ENCODE measurements at regions not wholly inside any gene's neighbourhood (a gene's known extent, or its start where the extent isn't known, plus 50 kb on each side); places are given as distances from the start of the nearest gene placed in this dataset.
"Not testable (repeated sequence)": the region's sequence is repeated elsewhere in the genome, so short reads cannot be mapped to it uniquely, and the experiment has no call there.

DNA sequence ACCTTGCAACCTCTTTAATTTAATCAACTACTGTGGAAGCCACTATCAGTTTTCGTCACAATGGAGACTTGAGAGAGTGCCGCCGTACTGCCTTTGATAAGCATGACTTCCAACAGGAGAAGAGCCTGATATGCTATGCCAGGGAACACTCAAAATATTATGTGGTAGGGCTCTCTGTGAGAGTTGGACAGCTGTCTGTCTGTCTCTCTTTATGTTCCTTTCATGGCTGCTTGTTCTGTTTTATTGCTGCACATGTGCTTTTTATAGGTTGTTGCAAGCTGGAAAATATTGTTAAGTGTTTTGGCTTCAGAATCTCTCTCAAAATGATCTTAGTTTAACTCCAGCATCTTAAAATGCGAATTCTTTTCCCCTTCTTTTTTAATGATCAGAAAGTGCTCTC is 249.4 kb upstream of the RARB start:
- no peak for DNase-seq
- no peaks in the 10 kb centered on the region for H3K27me3 Mint-ChIP-seq
- no peaks in the 10 kb centered on the region for H3K4me1 Mint-ChIP-seq
- CTCF ChIA-PET, result no interaction called here
- H3K36me3 Mint-ChIP-seq, result no peaks in the 10 kb centered on the region
- peaks cover 6% of the 10 kb centered on the region for H3K9me3 Mint-ChIP-seq
- no peak overlapping the region for H3K27ac Mint-ChIP-seq
- no peak overlapping the region for H3K4me3 Mint-ChIP-seq

DNA sequence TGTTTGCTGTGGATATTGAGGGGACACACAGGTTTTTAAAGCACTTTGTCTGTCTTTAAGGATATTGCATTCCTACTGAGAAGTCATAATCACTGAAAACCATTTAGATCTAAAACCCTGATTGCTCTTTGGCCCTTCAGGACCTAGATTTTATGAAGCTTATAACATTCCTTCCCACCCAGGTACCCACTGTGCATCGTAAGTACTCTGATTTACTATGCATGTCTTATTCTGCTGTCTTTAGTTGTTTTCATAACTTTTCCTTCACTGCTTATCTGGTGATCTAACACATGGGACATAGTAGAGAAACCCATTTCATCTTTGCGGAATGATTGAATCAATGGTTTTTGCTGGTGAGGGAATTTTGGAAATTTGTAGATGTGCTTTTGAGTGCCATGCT is 247.0 kb upstream of the RARB start:
- peaks cover 6% of the 10 kb centered on the region for H3K9me3 Mint-ChIP-seq
- H3K27me3 Mint-ChIP-seq, result no peaks in the 10 kb centered on the region

DNA sequence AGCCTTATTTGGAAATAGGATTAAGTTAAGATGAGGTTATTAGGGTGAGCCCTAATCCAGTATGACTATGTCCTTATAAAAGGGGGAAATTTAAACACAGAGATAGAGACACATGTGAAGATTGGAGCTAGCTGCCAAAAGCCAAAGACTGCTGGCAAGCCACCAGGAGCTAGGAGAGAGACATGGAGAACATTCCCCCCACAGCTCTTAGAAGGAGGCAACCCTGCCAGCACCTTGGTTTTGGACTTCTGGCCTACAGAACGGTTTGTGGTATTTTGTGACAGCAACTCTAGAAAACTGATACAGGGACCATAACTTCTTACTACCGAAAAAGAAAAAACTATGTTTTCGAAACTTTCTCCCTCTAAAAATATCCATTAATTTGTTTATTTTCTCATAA is 245.3 kb upstream of the RARB start:
- Mint-ChIP-seq H3K36me3 (no peaks in the 10 kb centered on the region), H3K4me1 (no peaks in the 10 kb centered on the region), H3K9me3 (peaks cover 6% of the 10 kb centered on the region), H3K4me3 (no peak overlapping the region), H3K27ac (no peak overlapping the region), H3K27me3 (no peaks in the 10 kb centered on the region)
- CTCF ChIA-PET, result no interaction called here
- no peak for DNase-seq

More for the DNA sequence above, 247.0 kb upstream of the RARB start:
- no peak for DNase-seq
- Mint-ChIP-seq H3K4me1 (no peaks in the 10 kb centered on the region), H3K27ac (no peak overlapping the region), H3K36me3 (no peaks in the 10 kb centered on the region), H3K4me3 (no peak overlapping the region)
- CTCF ChIA-PET, result no interaction called here

DNA sequence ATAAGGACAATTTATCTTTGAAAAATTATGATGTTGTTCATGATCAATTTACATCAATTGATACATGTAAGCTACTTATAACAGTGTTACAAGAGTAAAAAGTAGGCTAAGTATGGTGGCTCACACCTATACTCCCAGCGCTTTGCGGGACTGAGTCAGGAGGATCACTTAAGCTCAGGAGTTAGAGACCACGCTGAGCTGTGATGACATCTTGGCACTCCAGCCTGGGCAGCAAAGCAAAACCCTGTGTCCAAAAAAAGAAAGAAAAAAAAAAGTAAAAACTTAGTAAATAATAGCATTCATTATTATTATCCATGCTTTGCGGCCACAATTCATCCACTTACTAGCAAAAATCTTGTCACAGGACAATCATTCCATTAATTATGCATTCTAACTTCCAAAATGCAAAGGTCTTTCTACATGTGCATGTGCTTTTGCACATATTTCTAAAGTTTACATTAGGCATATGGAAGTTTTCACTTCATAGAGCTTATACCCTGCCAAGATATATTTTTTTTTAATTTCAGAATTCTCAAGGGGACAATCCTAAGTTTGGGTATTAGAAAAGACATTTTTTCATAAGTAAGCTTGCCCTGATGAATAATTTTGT is 243.3 kb upstream of the RARB start:
- Mint-ChIP-seq H3K4me1 (no peaks in the 10 kb centered on the region), H3K9me3 (peaks cover 6% of the 10 kb centered on the region), H3K27me3 (no peaks in the 10 kb centered on the region), H3K27ac (no peak overlapping the region), H3K4me3 (no peak overlapping the region), H3K36me3 (no peaks in the 10 kb centered on the region)
- CTCF ChIA-PET, result no interaction called here
- DNase-seq, result no peak

DNA sequence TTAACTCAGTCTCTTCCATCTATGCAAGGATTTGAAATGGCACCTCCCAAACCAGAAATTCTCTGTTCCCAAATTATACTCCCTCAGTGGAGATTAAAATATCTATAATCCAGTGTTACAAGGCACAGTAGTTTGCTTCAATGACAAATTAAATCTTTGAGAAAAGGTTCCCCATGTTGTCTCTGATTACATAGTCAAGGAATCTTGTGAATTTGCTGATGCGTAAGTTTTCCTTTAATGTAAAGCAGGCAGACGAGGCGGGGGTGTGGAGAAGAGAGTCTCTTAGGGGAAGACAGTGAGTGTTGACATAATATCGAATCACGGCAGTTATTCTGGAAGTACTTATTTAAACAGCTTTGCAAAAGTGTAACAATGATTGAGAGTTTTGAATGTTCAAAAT is 236.4 kb upstream of the RARB start:
- Mint-ChIP-seq H3K27ac (no peak overlapping the region), H3K4me1 (no peaks in the 10 kb centered on the region), H3K4me3 (no peak overlapping the region), H3K36me3 (no peaks in the 10 kb centered on the region), H3K9me3 (peaks cover 8% of the 10 kb centered on the region), H3K27me3 (no peaks in the 10 kb centered on the region)
- no peak for DNase-seq
- CTCF ChIA-PET, result no interaction called here

DNA sequence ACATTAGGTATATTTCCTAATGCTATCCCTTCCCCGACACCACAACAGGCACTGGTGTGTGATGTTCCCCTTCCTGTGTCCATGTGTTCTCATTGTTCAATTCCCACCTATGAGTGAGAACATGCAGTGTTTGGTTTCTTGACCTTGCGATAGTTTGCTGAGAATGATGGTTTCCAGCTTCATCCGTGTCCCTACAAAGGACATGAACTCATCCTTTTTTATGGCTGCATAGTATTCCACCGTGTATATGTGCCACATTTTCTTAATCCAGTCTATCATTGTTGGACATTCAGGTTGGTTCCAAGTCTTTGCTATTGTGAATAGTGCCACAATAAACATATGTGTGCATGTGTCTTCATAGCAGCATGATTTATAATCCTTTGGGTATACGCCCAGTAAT is 228.5 kb upstream of the RARB start:
- CTCF ChIA-PET, H3K36me3 Mint-ChIP-seq, H3K27me3 Mint-ChIP-seq, H3K4me3 Mint-ChIP-seq, H3K4me1 Mint-ChIP-seq, H3K27ac Mint-ChIP-seq, DNase-seq: not testable (repeated sequence)
- peaks cover 37% of the 10 kb centered on the region for H3K9me3 Mint-ChIP-seq

DNA sequence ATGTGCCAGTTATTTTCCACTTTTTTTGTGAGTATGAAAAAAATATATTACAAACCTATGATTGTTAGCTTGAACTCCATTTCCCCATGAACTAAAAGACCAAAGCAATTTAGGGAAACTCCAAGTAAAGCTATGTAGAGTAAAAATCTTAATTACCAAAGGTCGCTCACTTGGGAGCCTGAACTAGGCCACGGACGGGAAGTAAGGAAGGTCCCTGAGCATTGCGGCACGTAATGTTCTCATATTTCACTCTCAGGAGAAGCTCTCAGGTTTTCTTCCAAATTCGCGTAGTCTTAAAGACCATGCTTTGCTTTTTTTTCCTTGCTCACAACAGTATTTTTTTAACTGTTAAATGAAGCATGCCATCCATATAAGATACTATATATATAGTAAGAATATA is 215.3 kb upstream of the RARB start:
- Mint-ChIP-seq H3K36me3 (no peaks in the 10 kb centered on the region), H3K27ac (no peak overlapping the region), H3K4me3 (no peak overlapping the region), H3K9me3 (peaks cover 6% of the 10 kb centered on the region), H3K27me3 (no peaks in the 10 kb centered on the region), H3K4me1 (no peaks in the 10 kb centered on the region)
- no peak for DNase-seq
- CTCF ChIA-PET, result interaction anchor here (0.8 kb wide), 1 partner anchor 10 kb away, joined by 3 read pairs; no protein-coding TSS in a partner anchor

DNA sequence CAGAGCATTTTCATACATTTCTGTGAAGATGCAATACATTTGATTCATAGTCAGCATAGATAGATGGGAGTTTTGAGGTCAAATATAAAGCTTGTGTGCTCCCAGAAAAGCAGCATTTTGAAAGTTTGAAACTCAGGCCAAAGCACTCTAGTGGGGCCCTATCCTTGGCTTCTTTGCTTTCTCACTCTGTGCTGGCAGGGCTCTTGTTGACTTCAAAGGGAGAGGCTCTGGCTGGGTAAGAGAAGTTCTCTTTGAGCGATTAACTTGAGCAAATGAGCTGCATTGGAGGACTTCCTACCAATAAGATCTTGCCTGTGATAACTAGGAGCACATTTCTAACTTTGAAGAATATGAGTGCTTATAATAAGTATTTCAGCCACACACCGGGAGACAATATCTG is 214.0 kb upstream of the RARB start:
- CTCF ChIA-PET, result no interaction called here
- no peak overlapping the region for H3K27ac Mint-ChIP-seq
- H3K4me1 Mint-ChIP-seq, result no peaks in the 10 kb centered on the region
- H3K27me3 Mint-ChIP-seq, result no peaks in the 10 kb centered on the region
- H3K9me3 Mint-ChIP-seq, result peaks cover 7% of the 10 kb centered on the region
- no peak for DNase-seq
- no peak overlapping the region for H3K4me3 Mint-ChIP-seq
- H3K36me3 Mint-ChIP-seq, result no peaks in the 10 kb centered on the region

DNA sequence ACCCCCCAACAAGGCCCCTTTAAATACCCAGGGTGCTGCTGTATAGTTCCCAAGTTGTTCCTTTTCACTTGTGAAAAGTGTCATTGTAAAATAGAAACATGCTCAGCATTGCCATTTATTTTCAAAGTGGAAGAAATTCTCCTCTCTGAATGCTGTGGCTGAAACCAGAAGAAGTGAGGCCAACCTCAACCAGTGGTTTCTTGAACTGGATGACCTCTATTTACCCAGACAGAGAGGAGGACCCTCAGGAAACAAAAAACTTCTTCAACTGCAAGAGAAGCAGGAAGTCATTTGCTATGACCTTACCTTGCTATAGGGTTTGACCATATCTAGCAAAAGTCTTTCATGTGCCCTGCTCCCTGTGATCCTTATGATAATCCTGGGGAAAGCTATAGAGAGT is 209.7 kb upstream of the RARB start:
- Mint-ChIP-seq H3K4me1 (no peaks in the 10 kb centered on the region), H3K9me3 (peaks cover 2% of the 10 kb centered on the region), H3K36me3 (no peaks in the 10 kb centered on the region), H3K27me3 (no peaks in the 10 kb centered on the region), H3K27ac (no peak overlapping the region), H3K4me3 (no peak overlapping the region)
- CTCF ChIA-PET, result no interaction called here
- no peak for DNase-seq

DNA sequence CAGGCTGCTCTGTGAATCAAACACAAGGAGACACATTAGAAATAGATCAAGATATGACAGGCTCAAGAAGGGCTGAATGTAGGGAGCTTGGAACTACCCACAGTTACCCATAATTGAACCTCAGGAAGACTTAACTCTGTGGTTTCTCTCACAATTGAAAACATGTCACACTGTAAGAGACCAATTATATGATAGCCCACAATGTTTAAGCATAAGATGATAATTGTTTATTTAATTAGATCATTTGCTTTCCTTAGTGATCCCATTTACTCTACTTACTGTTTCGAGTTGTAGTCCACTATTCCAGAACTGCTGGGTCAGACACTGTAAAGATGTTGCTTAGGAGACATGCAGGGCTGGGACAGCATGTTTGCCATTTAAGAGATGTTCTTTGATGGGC is 201.3 kb upstream of the RARB start:
- no peaks in the 10 kb centered on the region for H3K36me3 Mint-ChIP-seq
- H3K27ac Mint-ChIP-seq, result no peak overlapping the region
- H3K4me3 Mint-ChIP-seq, result no peak overlapping the region
- CTCF ChIA-PET, result interaction anchor here (0.6 kb wide), 1 partner anchor 1920 kb away, joined by 3 read pairs; no protein-coding TSS in a partner anchor
- no peaks in the 10 kb centered on the region for H3K27me3 Mint-ChIP-seq
- no peaks in the 10 kb centered on the region for H3K4me1 Mint-ChIP-seq
- DNase-seq, result no peak
- H3K9me3 Mint-ChIP-seq, result no peaks in the 10 kb centered on the region

DNA sequence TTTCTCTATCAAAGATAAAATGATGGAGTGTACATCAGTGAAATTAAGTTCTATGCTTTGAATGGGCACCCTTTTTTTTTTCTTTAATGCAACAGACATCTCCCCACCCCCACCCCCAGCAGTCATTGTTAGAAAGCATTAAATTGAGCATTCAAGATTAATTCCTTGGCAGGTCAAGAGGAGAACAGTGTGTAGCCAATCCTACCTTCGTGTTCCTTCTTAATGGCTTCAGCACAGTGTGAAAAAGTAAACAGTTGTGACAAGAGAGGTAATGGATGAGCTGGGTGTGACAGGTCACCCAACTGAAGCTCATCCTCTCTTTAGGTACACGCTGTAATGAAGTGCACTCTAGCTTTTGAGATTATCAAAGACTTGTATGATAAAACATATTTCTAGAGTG is 198.5 kb upstream of the RARB start:
- DNase-seq, result no peak
- no peaks in the 10 kb centered on the region for H3K36me3 Mint-ChIP-seq
- H3K27ac Mint-ChIP-seq, result no peak overlapping the region
- no peak overlapping the region for H3K4me3 Mint-ChIP-seq
- no peaks in the 10 kb centered on the region for H3K9me3 Mint-ChIP-seq
- H3K27me3 Mint-ChIP-seq, result no peaks in the 10 kb centered on the region
- CTCF ChIA-PET, result no interaction called here
- H3K4me1 Mint-ChIP-seq, result no peaks in the 10 kb centered on the region

DNA sequence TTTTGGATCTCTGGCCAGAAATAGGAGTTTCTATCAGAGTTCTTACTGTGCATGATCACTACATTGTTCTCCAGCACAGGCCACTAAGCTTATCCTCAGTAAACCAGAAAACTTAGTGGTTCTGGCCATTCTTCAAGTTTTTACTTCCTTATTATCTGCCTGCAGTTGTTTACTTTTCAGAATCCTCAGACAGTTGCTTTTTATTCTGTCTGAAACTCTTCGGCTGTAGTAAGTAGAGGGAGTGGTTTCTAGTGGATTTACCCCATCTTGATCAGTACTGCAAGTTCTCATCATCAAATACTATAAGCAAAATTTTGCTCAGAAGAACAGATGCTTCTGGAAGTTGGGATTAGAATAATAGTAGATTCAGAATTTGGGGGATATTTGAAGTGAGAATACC is 193.0 kb upstream of the RARB start:
- Mint-ChIP-seq H3K27ac (no peak overlapping the region), H3K27me3 (no peaks in the 10 kb centered on the region), H3K4me3 (no peak overlapping the region), H3K9me3 (peaks cover 2% of the 10 kb centered on the region), H3K36me3 (no peaks in the 10 kb centered on the region), H3K4me1 (no peaks in the 10 kb centered on the region)
- no peak for DNase-seq
- CTCF ChIA-PET, result no interaction called here

DNA sequence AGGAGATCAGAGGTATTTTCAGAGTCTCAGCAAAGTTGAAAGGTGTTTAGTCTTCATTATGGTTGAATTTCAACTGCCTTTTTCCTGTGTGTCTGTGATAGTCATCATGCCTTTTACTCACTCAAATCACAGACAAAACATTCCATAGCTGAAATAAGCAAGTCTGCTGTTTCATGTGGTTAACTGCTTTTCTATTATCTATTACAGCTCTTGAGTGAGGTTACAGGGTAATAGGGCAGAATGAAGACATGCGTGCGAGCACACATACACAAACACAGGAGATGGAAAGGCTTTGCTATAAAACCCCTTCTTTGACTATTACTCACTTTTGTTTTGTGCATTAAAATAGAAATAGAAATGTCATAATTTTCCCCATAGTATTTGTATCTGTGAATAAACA is 192.6 kb upstream of the RARB start:
- DNase-seq, result no peak
- H3K4me1 Mint-ChIP-seq, result no peaks in the 10 kb centered on the region
- peaks cover 2% of the 10 kb centered on the region for H3K9me3 Mint-ChIP-seq
- no peak overlapping the region for H3K27ac Mint-ChIP-seq
- CTCF ChIA-PET, result no interaction called here
- no peak overlapping the region for H3K4me3 Mint-ChIP-seq
- H3K27me3 Mint-ChIP-seq, result no peaks in the 10 kb centered on the region
- H3K36me3 Mint-ChIP-seq, result no peaks in the 10 kb centered on the region

DNA sequence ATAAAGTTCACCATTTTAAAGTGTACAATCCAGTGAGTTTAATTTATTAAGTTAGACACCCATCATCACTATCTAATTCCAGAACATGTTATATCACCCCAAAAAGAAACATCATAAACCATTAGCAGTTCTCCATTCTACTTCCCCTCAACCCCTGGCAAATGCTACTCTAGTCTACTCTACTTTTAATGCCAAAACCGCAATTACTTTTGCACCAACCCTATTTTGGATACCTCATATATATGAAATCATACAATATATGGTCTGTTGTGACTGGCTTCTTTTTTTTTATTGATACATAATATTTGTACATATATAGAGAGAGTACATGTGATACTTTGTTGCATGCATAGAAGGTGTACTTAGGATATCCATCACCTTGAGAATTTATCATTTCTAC is 190.5 kb upstream of the RARB start:
- no peak for DNase-seq
- H3K4me1 Mint-ChIP-seq, result no peaks in the 10 kb centered on the region
- no peak overlapping the region for H3K4me3 Mint-ChIP-seq
- peaks cover 6% of the 10 kb centered on the region for H3K9me3 Mint-ChIP-seq
- H3K27me3 Mint-ChIP-seq, result no peaks in the 10 kb centered on the region
- CTCF ChIA-PET, result no interaction called here
- no peaks in the 10 kb centered on the region for H3K36me3 Mint-ChIP-seq
- H3K27ac Mint-ChIP-seq, result no peak overlapping the region

DNA sequence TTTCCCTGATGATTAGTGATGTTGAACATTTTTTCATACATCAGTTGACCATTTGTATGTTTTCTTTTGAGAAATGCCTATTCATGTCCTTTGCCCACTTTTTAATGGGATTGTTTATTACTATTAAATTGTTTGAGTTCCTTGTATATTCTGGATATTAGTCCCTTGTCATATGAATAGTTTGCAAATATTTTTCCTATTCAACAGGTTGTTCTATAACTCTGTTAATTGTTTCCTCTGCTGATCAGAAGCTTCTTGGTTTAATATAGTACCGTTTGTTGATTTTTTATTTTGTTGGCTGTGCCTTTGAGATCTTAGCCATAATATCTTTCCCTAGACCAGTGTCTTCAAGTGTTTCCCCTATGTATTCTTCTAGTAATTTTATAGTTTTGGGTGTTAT is 189.0 kb upstream of the RARB start:
- H3K27ac Mint-ChIP-seq, result no peak overlapping the region
- CTCF ChIA-PET, result no interaction called here
- DNase-seq, result no peak
- H3K27me3 Mint-ChIP-seq, result no peaks in the 10 kb centered on the region
- H3K4me1 Mint-ChIP-seq, result no peaks in the 10 kb centered on the region
- H3K9me3 Mint-ChIP-seq, result peaks cover 13% of the 10 kb centered on the region
- no peak overlapping the region for H3K4me3 Mint-ChIP-seq
- H3K36me3 Mint-ChIP-seq, result no peaks in the 10 kb centered on the region

DNA sequence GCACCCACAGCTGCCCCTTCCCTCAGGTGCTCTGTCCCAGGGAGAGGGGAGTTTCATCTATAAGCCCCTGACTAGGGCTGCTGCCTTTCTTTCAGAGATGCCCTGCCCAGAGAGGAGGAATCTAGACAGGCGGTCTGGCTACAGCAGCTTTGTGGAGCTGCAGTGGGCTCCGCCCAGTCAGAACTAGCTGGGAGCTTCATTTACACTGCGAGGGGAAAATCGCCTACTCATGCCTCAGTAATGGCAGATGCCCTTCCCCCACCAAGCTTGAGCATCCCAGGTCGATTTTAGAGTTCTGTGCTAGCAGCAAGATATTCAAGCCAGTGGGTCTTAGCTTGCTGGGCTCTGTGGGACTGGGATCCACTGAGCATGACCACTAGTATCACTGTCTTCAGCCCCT is 181.2 kb upstream of the RARB start:
- H3K9me3 Mint-ChIP-seq, result peaks cover 42% of the 10 kb centered on the region
- no peaks in the 10 kb centered on the region for H3K36me3 Mint-ChIP-seq
- CTCF ChIA-PET, result no interaction called here
- no peak for DNase-seq
- no peak overlapping the region for H3K4me3 Mint-ChIP-seq
- H3K27me3 Mint-ChIP-seq, result no peaks in the 10 kb centered on the region
- no peaks in the 10 kb centered on the region for H3K4me1 Mint-ChIP-seq
- no peak overlapping the region for H3K27ac Mint-ChIP-seq
